Adrenal gland (tissue), 9 donors: ENCODE measurements at regions not wholly inside any gene's neighbourhood (a gene's known extent, or its start where the extent isn't known, plus 50 kb on each side); places are given as distances from the start of the nearest gene placed in this dataset.
A peak's percentile ranks its signal among the peaks of the same experiment; 100 is the strongest.
"Not testable (repeated sequence)": the region's sequence is repeated elsewhere in the genome, so short reads cannot be mapped to it uniquely, and the experiment has no call there.

Experiments used
- DNase-seq, 7 donors: peaks; one replicate each; pipeline ENCODE4 v3.0.0-alpha.2; 2019 to 2020
- H3K27ac ChIP-seq, 5 donors: fragments of 200-600 bp; sonication (generic) in 4 of 5; 1 replicate in 3 of 5; 2 replicates in 2 of 5; pipeline versions ENCODE4 v1.5.1 to v1.8.0; 2016 to 2020; ENCODE audit warnings: mild to moderate bottlenecking in 1 of 5
- H3K27me3 ChIP-seq: fragments of 200-600 bp; 2 replicates; pipeline ENCODE4 v1.8.0; 2021
- H3K36me3 ChIP-seq, 2 donors: fragments of 200-600 bp; replicated peaks in 1 of 2; 1 replicate in 1 of 2; 2 replicates in 1 of 2; pipeline versions ENCODE4 v1.5.1 to v1.8.0; 2018 to 2022
- H3K4me1 ChIP-seq, 2 donors: fragments of 200-600 bp; replicated peaks in 1 of 2; 1 replicate in 1 of 2; 2 replicates in 1 of 2; pipeline versions ENCODE4 v1.5.1 to v1.8.0; 2018 to 2021
- H3K4me3 ChIP-seq, 4 donors: fragments of 200-600 bp; sonication (generic) in 3 of 4; one replicate each; pipeline ENCODE4 v1.5.1; 2016 to 2018
- H3K9me3 ChIP-seq, 3 donors: fragments of 200-600 bp; sonication (generic) in 1 of 3; replicated peaks in 1 of 3; 1 replicate in 2 of 3; 2 replicates in 1 of 3; pipeline versions ENCODE4 v1.5.1 to v1.8.0; 2016 to 2021
- CTCF ChIP-seq, 6 experiments: fragments of 450-650 bp in 4 of 6; fragments of 200-600 bp in 2 of 6; sonication (generic) in 1 of 6; IDR thresholded peaks; 1 replicate in 5 of 6; 2 replicates in 1 of 6; pipeline versions ENCODE4 v1.5.1 to v1.8.0; 2016 to 2021; ENCODE audit warnings: antibody characterized with exemption in 6 of 6, mild to moderate bottlenecking in 2 of 6, moderate library complexity in 1 of 6
- POLR2A ChIP-seq, 2 donors: fragments of 450-650 bp; IDR thresholded peaks; one replicate each; pipeline ENCODE4 v1.6.1; 2017; ENCODE audit warnings: antibody characterized with exemption in 2 of 2, mild to moderate bottlenecking in 2 of 2, moderate library complexity in 1 of 2
- WGBS, 4 donors: extraction: QIAGEN DNeasy Blood & Tissue Kit in 2 of 4; methylation state at CpG; one replicate each; pipeline versions ENCODE4 v1.1.5 to v1.1.7; 2013 to 2017; 5-methylcytosine and 5-hydroxymethylcytosine counted together
- intact Hi-C, 2 donors: fragments of 100-400 bp; cut with DNase I; formaldehyde crosslinking; loops; one replicate each; pipeline versions ENCODE4 v1.14.1 to v1.15.0; 2022 to 2023
- donor health status: healthy with polysubstance abuse.
- donor health status: Bipolar disorder and iron deficiency.
- donor health status: DM: yes; HTN: yes; CAD: no.
- donor health status: DM: no; HTN: no; CAD: no.
- donor health status: DM: no; HTN: no; CAD: no.

- Histone ChIP-seq H3K9me3 (no peaks in the 10 kb centered on the region), H3K4me1 (no peaks in the 10 kb centered on the region), H3K27me3 (peaks cover 27% of the 10 kb centered on the region), H3K36me3 (no peaks in the 10 kb centered on the region), H3K4me3 (no peak overlapping the region), H3K27ac (no peak overlapping the region)
- TF ChIP-seq CTCF (IDR thresholded peaks at IDR 0.05) (no peak), POLR2A (IDR thresholded peaks at IDR 0.05) (no peak)
- no peak for DNase-seq
- intact Hi-C loops = no loop called here
- WGBS, 4 donors = 61 to 93% (median 72%) methylated on average over 3 to 5 of the region's 5 CpGs
Measured at GRCh38 chr10:100634034-100634433, 98.3 kb downstream of the HIF1AN start.

GRCh38 chr10:100636848-100637553 is 101.3 kb downstream of the HIF1AN start:
- no peak for TF ChIP-seq POLR2A (IDR thresholded peaks at IDR 0.05)
- TF ChIP-seq CTCF (IDR thresholded peaks at IDR 0.05) = no peak
- H3K36me3 ChIP-seq = no peaks in the 10 kb centered on the region
- intact Hi-C loops = no loop called here
- 51 to 59% (median 58%) methylated on average over 6 of the region's 6 CpGs for WGBS, 4 donors
- H3K9me3 ChIP-seq = no peaks in the 10 kb centered on the region
- no peak overlapping the region for H3K27ac ChIP-seq
- no peak overlapping the region for H3K4me3 ChIP-seq
- DNase-seq = no peak
- H3K4me1 ChIP-seq = no peaks in the 10 kb centered on the region
- H3K27me3 ChIP-seq = peaks cover 41% of the 10 kb centered on the region

GRCh38 chr10:100637785-100638184 is 102.0 kb downstream of the HIF1AN start:
- DNase-seq = no peak
- no peaks in the 10 kb centered on the region for H3K9me3 ChIP-seq
- H3K27ac ChIP-seq = no peak overlapping the region
- peaks cover 41% of the 10 kb centered on the region for H3K27me3 ChIP-seq
- WGBS, 4 donors = 30 to 35% (median 33%) methylated on average over 9 of the region's 9 CpGs
- H3K36me3 ChIP-seq = no peaks in the 10 kb centered on the region
- H3K4me1 ChIP-seq = no peaks in the 10 kb centered on the region
- no peak overlapping the region for H3K4me3 ChIP-seq
- TF ChIP-seq POLR2A (IDR thresholded peaks at IDR 0.05) = no peak
- peak in 4 of 6 experiments; percentile 10 to 35 (median 17) for TF ChIP-seq CTCF (IDR thresholded peaks at IDR 0.05)
- intact Hi-C loops = no loop called here

- intact Hi-C loops, H3K36me3 ChIP-seq, H3K4me3 ChIP-seq, H3K27ac ChIP-seq, H3K4me1 ChIP-seq, H3K9me3 ChIP-seq, DNase-seq: not testable (repeated sequence)
- H3K27me3 ChIP-seq = peaks cover 41% of the 10 kb centered on the region
- WGBS, 4 donors = 68 to 75% (median 71%) methylated on average over 6 of the region's 6 CpGs
Measured at GRCh38 chr10:100638969-100639368, 103.2 kb downstream of the HIF1AN start.
